Lower leg skin (tissue), 3 donors: ENCODE measurements at regions not wholly inside any gene's neighbourhood (a gene's known extent, or its start where the extent isn't known, plus 50 kb on each side); places are given as distances from the start of the nearest gene placed in this dataset.

Experiments used
- POLR2A ChIP-seq, 2 donors: fragments of 450-650 bp; IDR thresholded peaks; one replicate each; pipeline ENCODE4 v1.6.1; 2016 to 2017; ENCODE audit warnings: antibody characterized with exemption in 2 of 2, mild to moderate bottlenecking in 1 of 2, moderate library complexity in 1 of 2
- TF ChIP-seq, protein P1 (sequence below), 3 donors: fragments of 450-650 bp; IDR thresholded peaks; one replicate each; pipeline ENCODE4 v1.5.1; 2016; ENCODE audit warnings: antibody characterized with exemption in 3 of 3, mild to moderate bottlenecking in 3 of 3, moderate library complexity in 2 of 3

DNA sequence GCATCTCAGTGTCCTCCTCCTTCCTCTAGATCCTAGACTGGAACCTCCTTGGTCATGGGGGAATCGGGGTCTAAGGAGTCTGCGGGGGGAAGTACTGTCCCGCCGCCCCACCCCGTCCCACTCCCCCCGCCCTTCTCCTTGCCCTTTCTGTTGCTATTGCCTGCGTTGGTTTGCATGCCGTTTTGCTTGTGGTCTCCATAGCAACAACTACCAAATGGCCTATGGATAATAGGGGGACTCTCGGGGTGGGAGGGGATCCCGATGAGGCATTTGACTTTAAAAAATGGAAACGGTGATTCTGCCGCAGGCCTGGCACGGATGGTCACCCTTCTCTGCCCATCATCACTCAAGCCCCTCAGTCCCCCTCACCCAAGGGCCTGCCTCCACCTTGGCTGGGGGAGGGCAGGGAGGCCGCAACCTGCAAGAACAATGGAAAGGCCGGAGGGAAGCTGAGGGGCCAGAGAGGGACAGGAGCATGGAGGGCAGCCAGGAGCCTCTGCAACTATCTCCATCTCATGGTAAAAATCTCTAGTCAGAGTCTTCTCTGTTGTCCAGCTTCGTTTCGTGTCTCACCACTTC is 231.4 kb upstream of the TNRC6C start:
- TF ChIP-seq, protein P1, sequence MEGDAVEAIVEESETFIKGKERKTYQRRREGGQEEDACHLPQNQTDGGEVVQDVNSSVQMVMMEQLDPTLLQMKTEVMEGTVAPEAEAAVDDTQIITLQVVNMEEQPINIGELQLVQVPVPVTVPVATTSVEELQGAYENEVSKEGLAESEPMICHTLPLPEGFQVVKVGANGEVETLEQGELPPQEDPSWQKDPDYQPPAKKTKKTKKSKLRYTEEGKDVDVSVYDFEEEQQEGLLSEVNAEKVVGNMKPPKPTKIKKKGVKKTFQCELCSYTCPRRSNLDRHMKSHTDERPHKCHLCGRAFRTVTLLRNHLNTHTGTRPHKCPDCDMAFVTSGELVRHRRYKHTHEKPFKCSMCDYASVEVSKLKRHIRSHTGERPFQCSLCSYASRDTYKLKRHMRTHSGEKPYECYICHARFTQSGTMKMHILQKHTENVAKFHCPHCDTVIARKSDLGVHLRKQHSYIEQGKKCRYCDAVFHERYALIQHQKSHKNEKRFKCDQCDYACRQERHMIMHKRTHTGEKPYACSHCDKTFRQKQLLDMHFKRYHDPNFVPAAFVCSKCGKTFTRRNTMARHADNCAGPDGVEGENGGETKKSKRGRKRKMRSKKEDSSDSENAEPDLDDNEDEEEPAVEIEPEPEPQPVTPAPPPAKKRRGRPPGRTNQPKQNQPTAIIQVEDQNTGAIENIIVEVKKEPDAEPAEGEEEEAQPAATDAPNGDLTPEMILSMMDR (IDR thresholded peaks at IDR 0.05): no peak
- TF ChIP-seq POLR2A (IDR thresholded peaks at IDR 0.05): no peak
